ENCODE measurements at regions not wholly inside any gene's neighbourhood (a gene's known extent, or its start where the extent isn't known, plus 50 kb on each side); places are given as distances from the start of the nearest gene placed in this dataset.

GRCh38 chr13:107956889-107957288 lies 258.4 kb downstream of the LIG4 start:
- Histone ChIP-seq H3K9me1 (ENCODE audit: control insufficient read depth, insufficient read depth, low read length) (no peaks in the 10 kb centered on the region), H3K4me1 (replicated peaks in 1 of 2; ENCODE audit: control insufficient read depth in 2 of 2, insufficient read depth in 2 of 2, low read length in 2 of 2) (no peaks in the 10 kb centered on the region), H3K27me3 (ENCODE audit: control insufficient read depth in 2 of 2, insufficient read depth in 2 of 2, low read length in 2 of 2) (no peaks in the 10 kb centered on the region), H2AFZ (ENCODE audit: low read depth, low read length) (0 out of 2 replicates have a peak overlapping the region, but pooled peaks have one; percentile 6), H4K20me1 (replicated peaks; ENCODE audit: control insufficient read depth, insufficient read depth, low read length) (no peaks in the 10 kb centered on the region), H3K79me2 (ENCODE audit: control insufficient read depth, insufficient read depth, low read length) (no peaks in the 10 kb centered on the region), H3K4me2 (ENCODE audit: insufficient read depth, low read length) (no peak overlapping the region), H3K4me3 (no peak overlapping the region), H3K36me3 (ENCODE audit: control insufficient read depth, insufficient read depth, low read length) (no peaks in the 10 kb centered on the region), H3K9me3 (replicated peaks; ENCODE audit: control insufficient read depth, insufficient read depth, low read depth, low read length) (no peaks in the 10 kb centered on the region), H3K27ac (ENCODE audit: extremely low read depth, low read depth, low read length) (no peak overlapping the region), H3K9ac (ENCODE audit: insufficient read depth in 1 of 2, low read depth in 2 of 2, low read length in 2 of 2) (no peak overlapping the region)
- BruUV-seq (replicated peaks) = no TSS peak
- peak; percentile 64 for ATAC-seq
- WGBS (ENCODE audit: insufficient coverage, low coverage, missing lambda C conversion rate) = 3% methylated on average over 3 of the region's 3 CpGs
- TF ChIP-seq NR0B1 (IDR thresholded peaks at IDR 0.05; ENCODE audit: partially characterized antibody) (no peak), ZNF586 (CRISPR knock-in tag; conservative IDR thresholded peaks at IDR 0.05) (no peak), ILK (tag; IDR thresholded peaks at IDR 0.05; ENCODE audit: borderline replicate concordance, low read depth) (no peak), ZNF277 (CRISPR knock-in tag; IDR thresholded peaks at IDR 0.05; ENCODE audit: borderline replicate concordance) (no peak), ZNF23 (CRISPR knock-in tag; IDR thresholded peaks at IDR 0.05) (no peak), ATF4 (CRISPR knock-in tag; IDR thresholded peaks at IDR 0.05) (no peak), KAT2B (IDR thresholded peaks at IDR 0.05; ENCODE audit: low read depth, low read length) (no peak), WHSC1 (IDR thresholded peaks at IDR 0.05; ENCODE audit: low read length) (no peak), MAFK (IDR thresholded peaks at IDR 0.05; ENCODE audit: low read length) (no peak), HINFP (tag; conservative IDR thresholded peaks at IDR 0.05; ENCODE audit: low read depth) (no peak), MTA3 (IDR thresholded peaks at IDR 0.05; ENCODE audit: borderline replicate concordance) (no peak), HDAC6 (IDR thresholded peaks at IDR 0.05; ENCODE audit: low read depth, low read length) (no peak), SNIP1 (IDR thresholded peaks at IDR 0.05; ENCODE audit: low read depth) (no peak), PURB (CRISPR knock-in tag; IDR thresholded peaks at IDR 0.05; ENCODE audit: low read depth) (no peak)
- ChIA-PET CTCF (ENCODE audit: low intra/inter-chr PET ratio) (no interaction called here), POLR2A (interaction anchor here (0.7 to 1.3 kb wide), 5 partner anchors 9 to 27 kb away, joined by 3 to 6 read pairs (median 3); no protein-coding TSS in a partner anchor)
- in situ Hi-C loops (cut with MboI) = no loop called here
- DNase-seq (ENCODE audit: extremely low read depth in 1 of 4, low spot score in 3 of 4) = peak in 3 of 4 experiments; percentile 55 to 66 (median 64)
- no peak for FAIRE-seq
- intact Hi-C loops (cut with micrococcal nuclease) = no loop called here

Data from K562 (cell line).